ENCODE measurements at regions not wholly inside any gene's neighbourhood (a gene's known extent, or its start where the extent isn't known, plus 50 kb on each side); places are given as distances from the start of the nearest gene placed in this dataset.

GRCh38 chr11:10932976-10933375 lies 75.1 kb upstream of the ZBED5 start:
- Histone ChIP-seq H3K27me3 (no peaks in the 10 kb centered on the region), H3K27ac (no peak overlapping the region), H3K9me3 (no peaks in the 10 kb centered on the region), H3K4me3 (no peak overlapping the region), H3K36me3 (no peaks in the 10 kb centered on the region), H3K4me1 (peaks cover 0 to 5% (median 3%) of the 10 kb centered on the region in 3 donors)
- no peak for TF ChIP-seq CTCF (IDR thresholded peaks at IDR 0.05)
- no peak for FAIRE-seq
- intact Hi-C loops (cut with DNase I), result loop anchor here in 2 of 3 donors (5.0 to 10.0 kb wide), 2 partner anchors 89 to 138 kb away; no protein-coding TSS in a partner anchor
- DNase-seq, result no peak
- 74 to 84% methylated on average over 5 of the region's 5 CpGs for WGBS, 2 donors
- no peak for ATAC-seq

- Histone ChIP-seq H3K4me3 (peak overlapping the region; percentile 38 to 81 (median 53)), H3K9me3 (no peaks in the 10 kb centered on the region), H3K27ac (peak overlapping the region; percentile 25 to 77 (median 58)), H3K36me3 (no peaks in the 10 kb centered on the region), H3K27me3 (no peaks in the 10 kb centered on the region), H3K4me1 (peaks cover 0 to 5% (median 3%) of the 10 kb centered on the region in 3 donors)
- intact Hi-C loops (cut with DNase I), result loop anchor here in 2 of 3 donors (5.0 to 10.0 kb wide), 2 partner anchors 90 to 137 kb away; no protein-coding TSS in a partner anchor
- no peak for FAIRE-seq
- peak in 2 of 6 donors; percentile 24 to 59 for DNase-seq
- no peak for TF ChIP-seq CTCF (IDR thresholded peaks at IDR 0.05)
- peak in 2 of 4 donors; percentile 15 to 23 for ATAC-seq
- 40 to 51% methylated on average over 13 to 14 of the region's 14 CpGs for WGBS, 2 donors
Observed at GRCh38 chr11:10931761-10932670, 74.2 kb upstream of the ZBED5 start.

- WGBS, 2 donors, result 0% methylated on average over 44 to 69 of the region's 69 CpGs
- no peaks in the 10 kb centered on the region for H3K27me3 ChIP-seq
- TF ChIP-seq CTCF (IDR thresholded peaks at IDR 0.05), result no peak
- no peaks in the 10 kb centered on the region for H3K36me3 ChIP-seq
- intact Hi-C loops (cut with DNase I), result loop anchor here in 2 of 3 donors (5.0 to 10.0 kb wide), 2 partner anchors 91 to 136 kb away; no protein-coding TSS in a partner anchor
- H3K4me1 ChIP-seq, result peaks cover 0 to 5% (median 3%) of the 10 kb centered on the region in 3 donors
- DNase-seq, result peak; percentile 48 to 80 (median 62)
- peak; percentile 60 to 74 (median 68) for ATAC-seq
- peak overlapping the region; percentile 38 to 81 (median 53) for H3K4me3 ChIP-seq
- peak overlapping the region; percentile 25 to 77 (median 58) for H3K27ac ChIP-seq
- no peak for FAIRE-seq
- H3K9me3 ChIP-seq, result no peaks in the 10 kb centered on the region
Observed at GRCh38 chr11:10930972-10931760, 73.3 kb upstream of the ZBED5 start.

- H3K9me3 ChIP-seq, result no peaks in the 10 kb centered on the region
- peaks cover 0 to 5% (median 3%) of the 10 kb centered on the region in 3 donors for H3K4me1 ChIP-seq
- peak overlapping the region; percentile 25 to 77 (median 58) for H3K27ac ChIP-seq
- peak overlapping the region; percentile 38 to 81 (median 53) for H3K4me3 ChIP-seq
- no peak for TF ChIP-seq CTCF (IDR thresholded peaks at IDR 0.05)
- intact Hi-C loops (cut with DNase I), result loop anchor here in 2 of 3 donors (5.0 to 10.0 kb wide), 2 partner anchors 92 to 136 kb away; no protein-coding TSS in a partner anchor
- 7 to 8% methylated on average over 35 of the region's 35 CpGs for WGBS, 2 donors
- FAIRE-seq (no peak), DNase-seq (no peak), ATAC-seq (peak; percentile 6 to 33 (median 12))
- no peaks in the 10 kb centered on the region for H3K36me3 ChIP-seq
- H3K27me3 ChIP-seq, result no peaks in the 10 kb centered on the region
Observed at GRCh38 chr11:10930224-10930971, 72.5 kb upstream of the ZBED5 start.
